GM12878 (cell line): ENCODE measurements at regions not wholly inside any gene's neighbourhood (a gene's known extent, or its start where the extent isn't known, plus 50 kb on each side); places are given as distances from the start of the nearest gene placed in this dataset.

Experiments
- ATAC-seq: fragments of 200-7000 bp; cut with Tn5 transposase; 3 replicates; pipeline ENCODE4 v1.9.1; 2020; ENCODE audit warnings: mild to moderate bottlenecking, moderate library complexity
- BruUV-seq: library from RNA; stranded (reverse); fragments of 400-500 nt; replicated peaks from 2 replicates; lab custom pipeline; 2021; lab: Mats Ljungman, UMichigan
- CTCF ChIA-PET: fragments of 300-600 bp; sonication (Branson Sonifier 250); formaldehyde crosslinking; extraction: SDS; loops from one replicate; lab custom pipeline; 2021; ENCODE audit warnings: inconsistent platforms; lab: Yijun Ruan, JAX
- POLR2A ChIA-PET: fragments of 350-600 bp; formaldehyde crosslinking; extraction: SDS; loops from one replicate; lab custom pipeline; 2021; ENCODE audit warnings: inconsistent platforms; lab: Charles Lee
- RAD21 ChIA-PET: fragments of 300-600 bp; sonication (Branson Sonifier 250); formaldehyde crosslinking; loops from one replicate; lab custom pipeline; 2023; ENCODE audit warnings: antibody characterized with exemption; ENCODE audit not compliant: unreplicated experiment; lab: Charles Lee
- SMC1A ChIA-PET: fragments of 300-600 bp; sonication (Branson Sonifier 250); formaldehyde crosslinking; loops from one replicate; lab custom pipeline; 2023; ENCODE audit not compliant: unreplicated experiment, uncharacterized antibody; lab: Charles Lee
- DNase-seq: peaks from one replicate; pipeline ENCODE4 v3.0.0-alpha.2; 2011; ENCODE audit warnings: low read depth, low spot score
- FAIRE-seq: peaks from 3 replicates; lab custom pipeline; 2011; peaks lifted over from hg19 to GRCh38; lab: Jason Lieb, UNC
- H2AFZ ChIP-seq: 2 replicates; pipeline ENCODE4 v1.6.0; 2011; ENCODE audit warnings: low read depth, low read length, control low read depth; ENCODE audit not compliant: control insufficient read depth
- H3K27ac ChIP-seq: 2 replicates; pipeline ENCODE4 v1.5.1; 2011; ENCODE audit warnings: control low read depth; ENCODE audit not compliant: control insufficient read depth, insufficient read depth
- H3K27me3 ChIP-seq, 2 experiments: replicated peaks in 1 of 2; 2 replicates each; pipeline versions ENCODE4 v1.6.0 to v1.6.1; 2011; ENCODE audit warnings: low read length in 1 of 2; ENCODE audit not compliant: control insufficient read depth in 2 of 2, insufficient read depth in 2 of 2
- H3K36me3 ChIP-seq, 2 experiments: 2 replicates each; pipeline ENCODE4 v1.5.1; 2011; ENCODE audit warnings: low read length in 1 of 2; ENCODE audit not compliant: control insufficient read depth in 2 of 2, insufficient read depth in 2 of 2
- H3K4me1 ChIP-seq: 2 replicates; pipeline ENCODE4 v1.6.1; 2011; ENCODE audit warnings: mild to moderate bottlenecking, low read length, moderate library complexity, mixed read lengths; ENCODE audit not compliant: control insufficient read depth, insufficient read depth
- H3K4me2 ChIP-seq: 2 replicates; pipeline ENCODE4 v1.6.0; 2011; ENCODE audit warnings: control low read depth; ENCODE audit not compliant: control insufficient read depth, insufficient read depth
- H3K4me3 ChIP-seq: fragments of 200-600 bp; sonication (generic); 2 replicates; pipeline ENCODE4 v1.5.1; 2016
- H3K79me2 ChIP-seq: 2 replicates; pipeline ENCODE4 v1.6.0; 2011; ENCODE audit warnings: low read length; ENCODE audit not compliant: control insufficient read depth, insufficient read depth
- H3K9ac ChIP-seq: 2 replicates; pipeline ENCODE4 v1.8.0; 2011; ENCODE audit warnings: low read length, control low read depth, mixed read lengths; ENCODE audit not compliant: control insufficient read depth, insufficient read depth
- H3K9me3 ChIP-seq: replicated peaks from 3 replicates; pipeline ENCODE4 v1.5.1; 2011; ENCODE audit warnings: mild to moderate bottlenecking, low read length; ENCODE audit not compliant: control insufficient read depth, insufficient read depth
- H4K20me1 ChIP-seq: 2 replicates; pipeline ENCODE4 v1.6.0; 2011; ENCODE audit not compliant: control insufficient read depth, insufficient read depth
- E4F1 ChIP-seq: fragments of 450-650 bp; IDR thresholded peaks from 2 replicates; pipeline ENCODE4 v1.6.1; 2018; ENCODE audit warnings: borderline replicate concordance, mild to moderate bottlenecking; ENCODE audit not compliant: partially characterized antibody
- EP300 ChIP-seq, 2 experiments: fragments of 150-350 bp in 1 of 2; IDR thresholded peaks; 2 replicates each; pipeline ENCODE4 v1.6.1; 2011 to 2012; ENCODE audit warnings: low read depth in 2 of 2, low read length in 2 of 2, borderline replicate concordance in 1 of 2, improper control_type of control experiment in 1 of 2, inconsistent platforms in 1 of 2; ENCODE audit not compliant: control insufficient read depth in 1 of 2
- FOXM1 ChIP-seq: IDR thresholded peaks from 2 replicates; pipeline ENCODE4 v1.6.1; 2012; ENCODE audit warnings: low read depth, mild to moderate bottlenecking, inconsistent platforms, low read length, moderate library complexity
- NBN ChIP-seq: fragments of 450-650 bp; IDR thresholded peaks from 2 replicates; pipeline ENCODE4 v1.6.1; 2016
- RB1 ChIP-seq: fragments of 450-650 bp; formaldehyde crosslinking; IDR thresholded peaks from 2 replicates; pipeline ENCODE4 v1.6.1; 2017; ENCODE audit warnings: mild to moderate bottlenecking, borderline replicate concordance
- WGBS: methylation state at CpG from one replicate; pipeline ENCODE4 v1.1.6; 2016; ENCODE audit warnings: low lambda C conversion rate; ENCODE audit not compliant: insufficient replicate concordance, insufficient coverage; ENCODE audit errors: missing lambda C conversion rate; 5-methylcytosine and 5-hydroxymethylcytosine counted together
- in situ Hi-C: fragments of 300-500 bp; cut with MboI; formaldehyde crosslinking; loops from 9 replicates; pipeline ENCODE4 v1.14.3; 2018; ENCODE audit warnings: mixed read lengths
- intact Hi-C: fragments of 100-400 bp; cut with micrococcal nuclease; formaldehyde crosslinking; loops from one replicate; pipeline ENCODE4 v1.14.2; 2022; ENCODE audit not compliant: unreplicated experiment
- TF ChIP-seq, protein P1 (sequence below): fragments of 450-650 bp; IDR thresholded peaks from 2 replicates; pipeline ENCODE4 v1.6.1; 2017; ENCODE audit warnings: mild to moderate bottlenecking, moderate library complexity

DNA sequence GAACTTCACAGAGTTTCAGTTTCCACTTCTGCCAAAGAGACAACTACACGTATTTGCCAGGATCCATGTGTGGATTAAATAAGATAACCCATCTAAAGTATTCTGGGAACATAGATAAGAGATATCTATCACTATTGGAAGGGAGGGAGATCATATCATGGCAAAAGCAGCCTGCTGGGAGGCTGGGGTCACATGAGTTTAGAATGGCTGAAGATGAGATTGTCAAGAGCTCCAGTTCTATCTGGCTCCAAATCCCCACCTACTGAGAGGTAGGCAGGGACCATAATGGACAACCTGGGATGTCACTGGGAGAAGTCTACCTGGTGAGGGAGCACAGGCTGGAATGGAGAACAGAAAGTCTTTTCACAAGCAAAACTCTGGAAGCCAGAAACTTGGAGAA is 192.6 kb upstream of the ST6GAL2 start:
- Histone ChIP-seq H4K20me1 (no peaks in the 10 kb centered on the region), H3K36me3 (no peaks in the 10 kb centered on the region), H3K9me3 (no peaks in the 10 kb centered on the region), H3K27ac (no peak overlapping the region), H2AFZ (no peak overlapping the region), H3K9ac (no peak overlapping the region), H3K4me2 (no peak overlapping the region), H3K4me1 (no peaks in the 10 kb centered on the region), H3K27me3 (0 out of 4 replicates have a peak, but pooled peaks cover 0 to 3% of the 10 kb centered on the region in 2 experiments), H3K4me3 (no peak overlapping the region), H3K79me2 (no peaks in the 10 kb centered on the region)
- in situ Hi-C loops (no loop called here), intact Hi-C loops (no loop called here)
- TF ChIP-seq E4F1 (no peak), RB1 (no peak), NBN (no peak), EP300 (IDR thresholded peaks at IDR 0.05; ENCODE audit: borderline replicate concordance in 1 of 2, control insufficient read depth in 1 of 2, low read depth in 2 of 2, low read length in 2 of 2) (no peak), FOXM1 (no peak)
- TF ChIP-seq, protein P1, sequence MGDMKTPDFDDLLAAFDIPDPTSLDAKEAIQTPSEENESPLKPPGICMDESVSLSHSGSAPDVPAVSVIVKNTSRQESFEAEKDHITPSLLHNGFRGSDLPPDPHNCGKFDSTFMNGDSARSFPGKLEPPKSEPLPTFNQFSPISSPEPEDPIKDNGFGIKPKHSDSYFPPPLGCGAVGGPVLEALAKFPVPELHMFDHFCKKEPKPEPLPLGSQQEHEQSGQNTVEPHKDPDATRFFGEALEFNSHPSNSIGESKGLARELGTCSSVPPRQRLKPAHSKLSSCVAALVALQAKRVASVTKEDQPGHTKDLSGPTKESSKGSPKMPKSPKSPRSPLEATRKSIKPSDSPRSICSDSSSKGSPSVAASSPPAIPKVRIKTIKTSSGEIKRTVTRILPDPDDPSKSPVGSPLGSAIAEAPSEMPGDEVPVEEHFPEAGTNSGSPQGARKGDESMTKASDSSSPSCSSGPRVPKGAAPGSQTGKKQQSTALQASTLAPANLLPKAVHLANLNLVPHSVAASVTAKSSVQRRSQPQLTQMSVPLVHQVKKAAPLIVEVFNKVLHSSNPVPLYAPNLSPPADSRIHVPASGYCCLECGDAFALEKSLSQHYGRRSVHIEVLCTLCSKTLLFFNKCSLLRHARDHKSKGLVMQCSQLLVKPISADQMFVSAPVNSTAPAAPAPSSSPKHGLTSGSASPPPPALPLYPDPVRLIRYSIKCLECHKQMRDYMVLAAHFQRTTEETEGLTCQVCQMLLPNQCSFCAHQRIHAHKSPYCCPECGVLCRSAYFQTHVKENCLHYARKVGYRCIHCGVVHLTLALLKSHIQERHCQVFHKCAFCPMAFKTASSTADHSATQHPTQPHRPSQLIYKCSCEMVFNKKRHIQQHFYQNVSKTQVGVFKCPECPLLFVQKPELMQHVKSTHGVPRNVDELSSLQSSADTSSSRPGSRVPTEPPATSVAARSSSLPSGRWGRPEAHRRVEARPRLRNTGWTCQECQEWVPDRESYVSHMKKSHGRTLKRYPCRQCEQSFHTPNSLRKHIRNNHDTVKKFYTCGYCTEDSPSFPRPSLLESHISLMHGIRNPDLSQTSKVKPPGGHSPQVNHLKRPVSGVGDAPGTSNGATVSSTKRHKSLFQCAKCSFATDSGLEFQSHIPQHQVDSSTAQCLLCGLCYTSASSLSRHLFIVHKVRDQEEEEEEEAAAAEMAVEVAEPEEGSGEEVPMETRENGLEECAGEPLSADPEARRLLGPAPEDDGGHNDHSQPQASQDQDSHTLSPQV = no peak
- RAD21 ChIA-PET = no interaction called here
- ATAC-seq (no peak), FAIRE-seq (no peak), DNase-seq (no peak)
- WGBS = 6% methylated on average over 1 of the region's 1 CpG
- POLR2A ChIA-PET = no interaction called here
- BruUV-seq = no TSS peak
- CTCF ChIA-PET = no interaction called here
- SMC1A ChIA-PET = no interaction called here
